Endothelial cell (in vitro differentiated cells): ENCODE measurements at regions not wholly inside any gene's neighbourhood (a gene's known extent, or its start where the extent isn't known, plus 50 kb on each side); places are given as distances from the start of the nearest gene placed in this dataset.

Experiments
- DNase-seq: peaks from one replicate; pipeline ENCODE4 v3.0.0; 2021; ENCODE audit warnings: low spot score
- H3K27ac Mint-ChIP-seq: one replicate; pipeline ENCODE4 v1.8.0; 2021; ENCODE audit warnings: mixed read lengths, inconsistent platforms; ENCODE audit not compliant: unreplicated experiment
- H3K27me3 Mint-ChIP-seq: one replicate; pipeline ENCODE4 v1.8.0; 2021; ENCODE audit warnings: mild to moderate bottlenecking, moderate library complexity, mixed read lengths, inconsistent platforms; ENCODE audit not compliant: unreplicated experiment
- H3K36me3 Mint-ChIP-seq: one replicate; pipeline ENCODE4 v1.8.0; 2021; ENCODE audit warnings: mild to moderate bottlenecking, low read depth, mixed read lengths, inconsistent platforms; ENCODE audit not compliant: unreplicated experiment
- H3K4me1 Mint-ChIP-seq: one replicate; pipeline ENCODE4 v1.8.0; 2021; ENCODE audit warnings: mild to moderate bottlenecking, mixed read lengths, inconsistent platforms; ENCODE audit not compliant: unreplicated experiment
- H3K4me3 Mint-ChIP-seq: one replicate; pipeline ENCODE4 v1.8.0; 2021; ENCODE audit warnings: mild to moderate bottlenecking, mixed read lengths, inconsistent platforms; ENCODE audit not compliant: unreplicated experiment
- H3K9me3 Mint-ChIP-seq: one replicate; pipeline ENCODE4 v1.8.0; 2021; ENCODE audit warnings: mixed read lengths, inconsistent platforms; ENCODE audit not compliant: unreplicated experiment
- TF ChIP-seq, protein P1 (sequence below): fragments of 200-600 bp; sonication (generic); IDR thresholded peaks from one replicate; pipeline ENCODE4 v1.5.0; 2021; ENCODE audit warnings: antibody characterized with exemption; ENCODE audit not compliant: unreplicated experiment

GRCh38 chr5:60280943-60281342, 387.4 kb upstream of the PDE4D start:
- Mint-ChIP-seq H3K36me3 (no peaks in the 10 kb centered on the region), H3K27me3 (no peaks in the 10 kb centered on the region), H3K4me3 (no peak overlapping the region), H3K9me3 (no peaks in the 10 kb centered on the region), H3K4me1 (peaks cover 16% of the 10 kb centered on the region), H3K27ac (no peak overlapping the region)
- DNase-seq, result no peak
- TF ChIP-seq, protein P1, sequence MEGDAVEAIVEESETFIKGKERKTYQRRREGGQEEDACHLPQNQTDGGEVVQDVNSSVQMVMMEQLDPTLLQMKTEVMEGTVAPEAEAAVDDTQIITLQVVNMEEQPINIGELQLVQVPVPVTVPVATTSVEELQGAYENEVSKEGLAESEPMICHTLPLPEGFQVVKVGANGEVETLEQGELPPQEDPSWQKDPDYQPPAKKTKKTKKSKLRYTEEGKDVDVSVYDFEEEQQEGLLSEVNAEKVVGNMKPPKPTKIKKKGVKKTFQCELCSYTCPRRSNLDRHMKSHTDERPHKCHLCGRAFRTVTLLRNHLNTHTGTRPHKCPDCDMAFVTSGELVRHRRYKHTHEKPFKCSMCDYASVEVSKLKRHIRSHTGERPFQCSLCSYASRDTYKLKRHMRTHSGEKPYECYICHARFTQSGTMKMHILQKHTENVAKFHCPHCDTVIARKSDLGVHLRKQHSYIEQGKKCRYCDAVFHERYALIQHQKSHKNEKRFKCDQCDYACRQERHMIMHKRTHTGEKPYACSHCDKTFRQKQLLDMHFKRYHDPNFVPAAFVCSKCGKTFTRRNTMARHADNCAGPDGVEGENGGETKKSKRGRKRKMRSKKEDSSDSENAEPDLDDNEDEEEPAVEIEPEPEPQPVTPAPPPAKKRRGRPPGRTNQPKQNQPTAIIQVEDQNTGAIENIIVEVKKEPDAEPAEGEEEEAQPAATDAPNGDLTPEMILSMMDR, result no peak

GRCh38 chr5:60277941-60278340, 384.4 kb upstream of the PDE4D start:
- no peak for DNase-seq

GRCh38 chr5:60274747-60275146, 381.2 kb upstream of the PDE4D start:
- no peak for DNase-seq
- TF ChIP-seq, protein P1, result no peak
- Mint-ChIP-seq H3K4me1 (peaks cover 16% of the 10 kb centered on the region), H3K27ac (no peak overlapping the region), H3K9me3 (no peaks in the 10 kb centered on the region), H3K27me3 (no peaks in the 10 kb centered on the region), H3K4me3 (no peak overlapping the region), H3K36me3 (no peaks in the 10 kb centered on the region)

More at GRCh38 chr5:60277941-60278340, 384.4 kb upstream of the PDE4D start:
- Mint-ChIP-seq H3K4me1 (peaks cover 16% of the 10 kb centered on the region), H3K27ac (peak overlapping the region; percentile 92), H3K27me3 (no peaks in the 10 kb centered on the region), H3K4me3 (no peak overlapping the region), H3K9me3 (no peaks in the 10 kb centered on the region), H3K36me3 (no peaks in the 10 kb centered on the region)
- TF ChIP-seq, protein P1, result no peak

- Mint-ChIP-seq H3K27ac (no peak overlapping the region), H3K4me1 (no peaks in the 10 kb centered on the region), H3K9me3 (no peaks in the 10 kb centered on the region), H3K4me3 (no peak overlapping the region), H3K27me3 (no peaks in the 10 kb centered on the region), H3K36me3 (no peaks in the 10 kb centered on the region)
- DNase-seq, result no peak
- TF ChIP-seq, protein P1, result no peak
These were observed 378.0 kb upstream of the PDE4D start for GRCh38 chr5:60271517-60271916.

- no peak for DNase-seq
- no peaks in the 10 kb centered on the region for H3K27me3 Mint-ChIP-seq
- no peaks in the 10 kb centered on the region for H3K9me3 Mint-ChIP-seq
- H3K36me3 Mint-ChIP-seq, result no peaks in the 10 kb centered on the region
- H3K4me3 Mint-ChIP-seq, result no peak overlapping the region
- TF ChIP-seq, protein P1, result no peak
- no peak overlapping the region for H3K27ac Mint-ChIP-seq
- peaks cover 18% of the 10 kb centered on the region for H3K4me1 Mint-ChIP-seq
These were observed 374.4 kb upstream of the PDE4D start for GRCh38 chr5:60267907-60268306.
